T47D (cell line): ENCODE measurements at regions not wholly inside any gene's neighbourhood (a gene's known extent, or its start where the extent isn't known, plus 50 kb on each side); places are given as distances from the start of the nearest gene placed in this dataset.
A peak's percentile ranks its signal among the peaks of the same experiment; 100 is the strongest.

Experiments used
- DNase-seq, 2 experiments: peaks; one replicate each; pipeline versions ENCODE4 v3.0.0 to v3.0.0-alpha.2; 2011 to 2012; ENCODE audit warnings: low read depth in 1 of 2, low spot score in 1 of 2
- JUND ChIP-seq: IDR thresholded peaks from 2 replicates; pipeline ENCODE4 v1.6.1; 2012; ENCODE audit warnings: low read depth
- in situ Hi-C: cut with HindIII; loops from 2 replicates; pipeline ENCODE4 v1.10.0; 2016; ENCODE audit warnings: low sequenced_read_pairs, low pct_unique_long_range_greater_than_20kb

DNA sequence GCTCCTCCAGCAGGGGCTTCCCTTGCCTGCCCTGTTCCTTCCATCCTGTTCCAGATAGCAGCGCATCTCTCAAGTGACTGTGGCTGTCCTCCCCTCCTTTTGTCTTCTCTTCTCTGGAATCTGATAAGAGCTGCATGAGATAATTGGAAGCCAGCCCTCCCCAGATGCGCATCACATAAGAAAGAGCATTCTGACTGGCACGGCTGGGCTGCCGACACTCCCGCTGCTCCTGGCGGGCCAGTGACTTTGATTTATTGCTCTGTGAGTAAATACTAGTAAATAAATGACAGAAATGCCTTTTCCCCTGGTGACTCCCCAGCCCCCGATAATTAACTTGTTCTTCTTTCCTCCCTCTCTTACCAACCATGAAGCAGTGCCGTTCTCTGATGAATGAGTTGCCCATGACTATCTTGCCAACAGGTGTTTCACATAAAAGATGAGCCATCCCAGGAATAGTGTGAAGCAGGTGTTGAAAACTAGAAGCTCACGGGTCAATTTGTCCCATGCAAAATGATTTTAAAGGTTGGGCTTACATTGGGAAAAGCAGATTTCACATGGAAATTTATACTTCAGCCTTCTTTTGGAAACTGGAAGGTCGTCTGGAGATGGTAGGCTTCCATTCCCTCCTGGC is 212.3 kb downstream of the ERCC6L2 start:
- no peak for TF ChIP-seq JUND
- DNase-seq, result no peak
- in situ Hi-C loops, result no loop called here

DNA sequence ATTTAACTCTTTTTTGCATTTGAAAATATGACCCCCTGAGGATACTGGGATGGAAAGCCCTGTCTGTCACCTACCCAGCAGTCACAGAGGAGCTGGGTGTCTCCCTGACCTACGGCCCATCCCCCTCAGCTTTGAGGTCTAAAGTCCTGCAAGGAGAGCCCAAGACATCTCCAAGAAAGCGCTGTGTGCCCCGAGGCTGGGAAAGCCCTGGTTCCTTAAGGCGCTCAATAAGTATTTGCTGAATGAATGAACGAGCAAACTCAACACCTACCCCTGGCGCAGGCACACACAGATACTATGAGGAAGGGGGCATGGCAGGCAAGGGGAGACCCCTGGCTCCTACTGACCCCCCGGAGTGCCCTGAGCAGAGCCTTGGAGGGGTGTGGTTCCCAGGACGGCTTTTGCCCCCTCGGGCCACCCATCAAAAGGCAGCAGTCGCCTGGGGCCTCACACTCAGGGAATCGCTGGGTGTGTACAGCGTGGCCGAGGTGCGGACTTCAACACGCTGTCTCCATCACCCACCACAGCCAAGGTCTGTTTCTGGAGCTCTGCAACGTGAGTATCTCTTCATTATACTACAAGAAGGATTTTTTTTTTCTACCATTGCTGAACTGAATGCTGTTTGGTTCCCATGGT is 211.6 kb downstream of the ERCC6L2 start:
- DNase-seq, result no peak
- no peak for TF ChIP-seq JUND
- in situ Hi-C loops, result no loop called here

DNA sequence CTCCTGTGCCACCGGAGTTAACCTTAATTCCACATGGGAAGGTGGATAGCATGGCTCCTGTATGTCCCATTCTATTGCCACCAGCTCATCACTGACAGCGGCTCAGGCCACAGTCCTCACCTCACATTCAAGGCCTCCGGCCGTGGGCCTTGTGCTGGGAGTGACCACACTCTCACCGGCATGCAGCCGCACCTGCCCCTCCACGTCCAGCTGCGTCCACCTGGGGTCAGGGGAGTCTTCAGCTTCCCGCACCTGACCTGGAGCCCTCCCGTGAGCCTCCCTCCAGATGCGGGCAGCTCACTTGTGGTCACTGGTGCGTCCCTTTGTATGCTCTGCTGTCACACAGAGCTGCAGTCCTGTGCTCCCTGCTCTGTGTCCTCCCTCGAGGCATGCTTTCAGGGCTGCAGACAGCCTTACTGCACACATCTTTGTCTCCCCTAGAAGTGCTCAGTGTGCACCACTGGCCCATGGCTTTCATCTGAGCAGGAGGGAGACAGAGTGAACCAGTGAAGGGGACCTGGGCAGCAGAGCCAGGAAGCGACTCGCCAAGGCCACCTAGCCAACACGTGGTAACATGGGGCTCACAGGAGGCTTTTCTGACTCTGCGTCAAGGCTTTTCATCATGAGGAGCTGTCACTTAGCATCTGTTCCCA is 210.1 kb downstream of the ERCC6L2 start:
- no peak for TF ChIP-seq JUND
- DNase-seq, result no peak
- in situ Hi-C loops, result no loop called here

DNA sequence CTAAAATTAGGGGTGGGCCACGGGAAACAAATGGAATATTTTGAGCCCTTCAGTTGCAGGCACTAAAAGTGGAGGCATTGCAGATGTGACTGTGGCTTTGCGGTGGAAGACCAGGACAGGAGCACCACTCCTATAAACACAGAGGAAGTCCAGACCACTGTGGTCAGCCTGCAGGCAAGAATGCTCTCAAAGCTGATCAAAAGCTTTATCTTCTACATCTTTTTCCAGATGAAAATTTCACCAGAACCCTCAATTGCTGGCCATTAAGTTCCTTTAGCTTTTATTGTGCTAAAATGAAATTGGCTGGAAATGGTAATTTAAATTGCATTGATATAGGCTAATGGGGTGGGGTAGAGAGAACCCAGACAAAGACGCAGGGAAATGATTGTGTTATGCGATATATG is 208.8 kb downstream of the ERCC6L2 start:
- no peak for TF ChIP-seq JUND
- no peak for DNase-seq
- in situ Hi-C loops, result no loop called here

DNA sequence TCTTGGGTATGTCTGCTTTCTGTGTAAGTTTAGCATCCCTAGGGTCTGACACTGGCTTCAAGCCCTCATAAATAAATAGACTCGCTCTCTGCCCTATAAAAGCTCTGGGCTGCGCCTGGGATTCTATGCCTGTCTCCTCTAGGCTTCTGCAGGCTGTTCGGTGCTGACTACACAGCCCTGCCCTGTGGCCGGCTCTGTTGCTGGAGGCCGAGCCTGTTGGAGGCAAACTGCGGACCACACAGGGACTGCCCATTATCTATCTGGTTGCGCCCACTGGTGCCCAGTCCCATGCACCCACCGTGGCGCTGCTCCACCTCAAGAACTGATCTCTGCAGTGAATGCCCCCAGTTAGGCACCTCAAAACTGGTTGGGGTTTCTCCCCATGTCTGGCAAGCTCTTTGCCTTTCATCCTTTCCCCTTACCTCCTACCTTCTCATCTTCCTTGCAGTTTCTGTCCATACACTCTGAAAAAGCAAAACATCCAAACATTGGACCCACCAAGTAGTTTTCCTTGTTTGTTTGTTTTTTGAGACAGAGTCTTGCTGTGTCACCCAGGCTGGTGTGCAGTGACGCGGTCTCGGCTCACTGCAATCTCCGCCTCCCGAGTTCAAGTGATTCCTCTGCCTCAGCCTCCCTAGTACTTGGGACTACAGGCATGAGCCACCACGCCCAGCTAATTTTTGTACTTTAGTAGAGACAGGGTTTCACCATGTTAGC is 207.2 kb downstream of the ERCC6L2 start:
- in situ Hi-C loops, result no loop called here
- TF ChIP-seq JUND, result no peak
- DNase-seq, result no peak

DNA sequence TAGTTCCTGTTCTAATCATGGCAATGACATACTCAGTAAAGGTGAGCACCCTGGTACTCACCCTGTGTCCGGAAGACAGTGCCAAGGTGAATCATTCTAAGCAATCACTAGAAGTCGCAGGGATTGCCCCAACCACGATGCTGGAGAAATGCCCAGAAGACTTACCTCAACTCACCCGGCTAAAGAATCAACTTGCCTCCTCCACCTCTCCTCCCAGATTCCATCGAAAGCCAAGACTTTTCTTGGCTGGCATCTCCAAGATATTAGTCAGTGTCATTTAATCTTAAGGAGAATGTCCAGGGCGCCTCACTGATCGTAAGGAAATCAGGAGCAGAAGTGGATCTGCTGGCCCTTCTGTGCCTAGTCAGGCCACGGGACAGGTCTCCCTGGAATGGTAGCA is 204.9 kb downstream of the ERCC6L2 start:
- TF ChIP-seq JUND, result no peak

DNA sequence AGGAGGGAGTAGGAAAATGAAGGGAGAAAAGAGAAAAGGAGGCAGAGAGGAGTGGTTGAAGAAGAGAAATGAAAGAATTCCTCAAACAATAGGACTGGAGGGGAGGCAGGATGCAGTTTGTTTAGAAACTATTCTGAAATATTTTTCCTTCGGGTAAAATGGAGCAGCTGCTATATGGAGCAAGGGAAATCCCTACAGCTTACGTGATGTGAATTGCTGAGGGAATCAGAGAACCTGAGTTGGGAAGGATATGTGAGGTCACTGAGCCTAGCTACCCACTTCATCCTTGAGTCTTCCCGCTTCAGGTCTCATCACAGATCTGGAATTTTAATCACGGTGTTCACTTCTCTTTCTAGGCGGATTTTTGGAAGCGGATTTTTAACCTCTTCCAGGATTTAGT is 204.3 kb downstream of the ERCC6L2 start:
- no peak for DNase-seq
- no peak for TF ChIP-seq JUND
- in situ Hi-C loops, result no loop called here

More for the DNA sequence above, 204.9 kb downstream of the ERCC6L2 start:
- in situ Hi-C loops, result no loop called here
- no peak for DNase-seq

DNA sequence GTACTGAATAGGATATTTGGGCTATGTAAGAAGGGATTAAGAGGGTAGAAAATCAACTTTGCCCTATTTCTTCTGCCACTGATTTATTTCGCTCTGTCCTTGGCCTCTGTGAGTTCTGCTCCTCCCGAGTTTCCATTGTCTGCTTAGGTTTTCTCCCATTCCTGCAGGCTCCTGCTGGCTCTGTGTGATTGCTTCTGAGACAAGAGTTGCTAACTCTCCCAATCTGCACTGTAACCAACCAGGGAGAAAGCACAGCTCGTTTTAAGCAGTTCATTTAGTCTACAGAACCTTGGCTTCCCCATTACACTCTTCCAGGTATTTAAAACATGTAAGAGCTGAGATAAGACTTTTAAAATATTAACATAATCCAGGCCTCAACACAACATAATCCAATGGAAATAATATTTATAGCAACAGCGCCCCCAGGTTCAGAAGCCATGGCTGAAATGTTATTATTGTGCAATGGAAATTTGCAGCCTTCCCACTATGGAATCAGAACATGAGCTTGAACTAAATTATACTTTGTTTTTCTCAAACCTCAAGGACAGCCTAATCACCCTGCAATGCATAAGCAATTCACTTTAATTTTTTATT is 203.5 kb downstream of the ERCC6L2 start:
- no peak for DNase-seq
- no peak for TF ChIP-seq JUND
- in situ Hi-C loops, result no loop called here

DNA sequence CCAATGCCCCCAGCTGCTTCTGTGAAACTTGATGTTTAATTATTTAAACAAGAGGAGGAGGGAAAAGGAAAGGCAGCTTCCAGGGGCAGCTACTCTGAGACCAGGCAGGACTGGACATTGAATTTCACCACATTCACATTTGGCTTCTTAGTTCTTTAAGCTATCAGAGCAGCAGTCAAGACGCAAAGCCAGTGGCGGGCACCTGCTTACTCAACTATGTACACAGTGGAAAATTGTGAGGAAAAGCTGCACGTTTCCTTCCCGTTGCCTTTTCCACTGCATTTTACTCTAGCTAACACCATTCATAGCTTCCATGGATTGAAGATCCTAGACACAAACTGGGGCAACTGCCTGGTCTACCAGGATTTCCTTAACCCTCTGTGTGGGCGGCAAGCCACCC is 200.3 kb downstream of the ERCC6L2 start:
- no peak for TF ChIP-seq JUND
- no peak for DNase-seq
- in situ Hi-C loops, result no loop called here

DNA sequence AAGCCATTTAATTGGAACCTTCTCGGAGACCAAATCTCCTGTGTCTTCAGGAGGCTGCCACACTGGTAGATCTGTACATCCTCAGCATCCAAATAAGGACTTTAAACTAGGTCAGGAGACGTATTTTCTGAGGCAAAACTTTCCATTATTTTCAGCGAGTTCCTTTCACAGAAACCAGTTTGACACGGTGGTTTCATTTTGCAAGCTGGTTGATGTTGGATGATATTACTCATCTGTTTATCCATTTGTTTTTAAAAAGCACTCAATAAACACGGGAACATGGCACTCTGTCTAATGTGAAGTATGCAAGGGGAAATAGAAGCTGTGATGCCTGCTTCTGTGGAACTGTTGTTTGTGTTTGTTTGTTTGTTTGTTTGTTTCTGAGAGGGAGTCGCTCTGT is 199.6 kb downstream of the ERCC6L2 start:
- in situ Hi-C loops, result no loop called here
- DNase-seq, result peak in 1 of 2 experiments; percentile 2

DNA sequence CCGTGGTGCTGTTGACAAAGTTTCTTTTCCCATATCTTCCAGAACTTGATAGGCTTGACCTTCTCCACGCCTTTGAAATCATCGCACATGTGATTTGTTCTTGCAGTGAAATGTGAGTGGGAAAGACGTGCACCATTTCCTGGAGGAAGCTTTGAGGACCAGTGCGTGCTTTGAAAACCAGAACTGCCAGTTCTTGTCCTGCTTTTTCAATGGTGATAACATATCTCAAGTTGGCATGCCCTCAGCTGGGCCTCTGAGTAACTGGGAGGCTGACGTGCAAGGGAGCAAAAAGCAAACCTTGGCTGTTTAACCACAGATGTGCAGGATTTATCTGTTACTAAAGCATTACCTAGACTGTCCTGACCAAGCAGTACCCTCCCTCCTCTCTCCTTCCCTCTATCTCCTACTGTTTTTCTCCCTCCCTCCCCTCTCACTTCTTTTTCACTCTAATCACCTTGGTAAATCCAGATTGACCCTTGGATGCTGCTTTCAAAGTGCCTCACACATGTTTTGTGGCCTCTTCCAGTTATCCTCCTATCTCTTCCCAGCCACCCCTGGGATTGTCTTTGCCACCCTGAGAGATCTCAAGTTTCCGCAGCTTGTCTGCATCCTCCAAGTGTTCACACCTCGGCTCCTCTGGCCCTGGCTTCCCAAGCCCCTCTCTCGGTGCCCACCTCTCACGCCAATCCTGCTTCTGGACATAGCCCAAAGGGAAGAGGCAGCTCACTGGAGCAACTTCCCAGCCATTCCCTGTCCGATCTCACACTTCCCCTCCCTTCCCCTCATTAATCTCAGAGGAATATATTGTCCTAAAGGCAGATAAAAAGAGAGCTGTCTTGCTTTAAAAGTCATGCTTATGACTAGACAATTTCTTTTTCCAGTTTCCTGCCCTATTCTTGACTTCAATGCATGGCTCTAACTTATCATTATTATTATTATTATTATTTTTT is 198.3 kb downstream of the ERCC6L2 start:
- no peak for TF ChIP-seq JUND
- DNase-seq, result no peak
- in situ Hi-C loops, result no loop called here

More for the DNA sequence above, 199.6 kb downstream of the ERCC6L2 start:
- TF ChIP-seq JUND, result no peak

DNA sequence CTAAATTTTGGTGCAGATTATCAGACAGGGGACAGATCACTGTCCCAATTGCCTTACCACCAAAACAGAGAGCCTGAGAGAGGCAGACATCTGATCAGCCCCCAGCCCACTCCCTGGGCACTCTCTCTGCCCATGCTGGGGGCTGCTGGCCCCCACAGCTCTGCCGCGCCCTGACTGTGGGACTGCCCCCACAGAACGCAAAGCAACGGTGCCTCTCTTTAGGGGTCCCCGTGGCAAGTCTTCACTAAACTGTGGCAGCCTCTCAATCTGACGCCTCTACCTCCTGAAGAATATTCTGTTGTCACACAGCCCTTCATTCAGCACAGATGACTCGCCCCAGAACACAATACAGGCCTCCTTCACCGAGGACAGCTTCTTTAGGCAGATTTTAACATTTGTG is 197.4 kb downstream of the ERCC6L2 start:
- in situ Hi-C loops, result no loop called here
- no peak for TF ChIP-seq JUND
- no peak for DNase-seq
